Muscle of back (tissue), 3 donors: ENCODE measurements at regions not wholly inside any gene's neighbourhood (a gene's known extent, or its start where the extent isn't known, plus 50 kb on each side); places are given as distances from the start of the nearest gene placed in this dataset.

Experiments
- DNase-seq, 3 donors: peaks; one replicate each; pipeline versions ENCODE4 v3.0.0 to v3.0.0-alpha.2; 2013

- no peak for DNase-seq
These were observed 321.1 kb downstream of the RBM26 start for GRCh38 chr13:79084802-79085424.

GRCh38 chr13:79081942-79082341, 324.1 kb downstream of the RBM26 start:
- no peak for DNase-seq

- DNase-seq, result no peak
These were observed 326.7 kb downstream of the RBM26 start for GRCh38 chr13:79079351-79079839.

GRCh38 chr13:79075703-79076102, 330.4 kb downstream of the RBM26 start:
- DNase-seq, result no peak

GRCh38 chr13:79070343-79070974, 335.6 kb downstream of the RBM26 start:
- DNase-seq, result no peak

- no peak for DNase-seq
These were observed 343.8 kb downstream of the RBM26 start for GRCh38 chr13:79062291-79062690.

- no peak for DNase-seq
These were observed 345.8 kb downstream of the RBM26 start for GRCh38 chr13:79060216-79060615.

GRCh38 chr13:79056706-79057105, 349.3 kb downstream of the RBM26 start:
- no peak for DNase-seq

GRCh38 chr13:79051472-79051871, 354.6 kb downstream of the RBM26 start:
- no peak for DNase-seq

- no peak for DNase-seq
These were observed 361.6 kb downstream of the RBM26 start for GRCh38 chr13:79044415-79044814.

GRCh38 chr13:79043208-79043607, 362.8 kb downstream of the RBM26 start:
- DNase-seq, result no peak

- no peak for DNase-seq
These were observed 368.9 kb downstream of the RBM26 start for GRCh38 chr13:79037197-79037596.

GRCh38 chr13:79034341-79034740, 371.7 kb downstream of the RBM26 start:
- DNase-seq, result no peak

- DNase-seq, result no peak
These were observed 371.6 kb upstream of the OBI1 start for GRCh38 chr13:79030513-79030912.

GRCh38 chr13:79018166-79018565, 359.2 kb upstream of the OBI1 start:
- DNase-seq, result no peak

- DNase-seq, result no peak
These were observed 352.2 kb upstream of the OBI1 start for GRCh38 chr13:79011179-79011578.

GRCh38 chr13:79003989-79004898, 345.3 kb upstream of the OBI1 start:
- no peak for DNase-seq

GRCh38 chr13:78999494-78999893, 340.5 kb upstream of the OBI1 start:
- DNase-seq, result no peak

GRCh38 chr13:78998630-78999315, 339.8 kb upstream of the OBI1 start:
- DNase-seq, result no peak

GRCh38 chr13:78997902-78998629, 339.1 kb upstream of the OBI1 start:
- DNase-seq, result no peak

GRCh38 chr13:78993792-78994191, 334.8 kb upstream of the OBI1 start:
- no peak for DNase-seq
